HG02763 (cell line): ENCODE measurements at regions not wholly inside any gene's neighbourhood (a gene's known extent, or its start where the extent isn't known, plus 50 kb on each side); places are given as distances from the start of the nearest gene placed in this dataset.
"Not testable (repeated sequence)": the region's sequence is repeated elsewhere in the genome, so short reads cannot be mapped to it uniquely, and the experiment has no call there.

Experiments
- ATAC-seq: cut with Tn5 transposase; IDR thresholded peaks from one replicate; pipeline ENCODE4 v1.9.1; 2021; ENCODE audit warnings: mild to moderate bottlenecking, moderate library complexity; ENCODE audit not compliant: unreplicated experiment

DNA sequence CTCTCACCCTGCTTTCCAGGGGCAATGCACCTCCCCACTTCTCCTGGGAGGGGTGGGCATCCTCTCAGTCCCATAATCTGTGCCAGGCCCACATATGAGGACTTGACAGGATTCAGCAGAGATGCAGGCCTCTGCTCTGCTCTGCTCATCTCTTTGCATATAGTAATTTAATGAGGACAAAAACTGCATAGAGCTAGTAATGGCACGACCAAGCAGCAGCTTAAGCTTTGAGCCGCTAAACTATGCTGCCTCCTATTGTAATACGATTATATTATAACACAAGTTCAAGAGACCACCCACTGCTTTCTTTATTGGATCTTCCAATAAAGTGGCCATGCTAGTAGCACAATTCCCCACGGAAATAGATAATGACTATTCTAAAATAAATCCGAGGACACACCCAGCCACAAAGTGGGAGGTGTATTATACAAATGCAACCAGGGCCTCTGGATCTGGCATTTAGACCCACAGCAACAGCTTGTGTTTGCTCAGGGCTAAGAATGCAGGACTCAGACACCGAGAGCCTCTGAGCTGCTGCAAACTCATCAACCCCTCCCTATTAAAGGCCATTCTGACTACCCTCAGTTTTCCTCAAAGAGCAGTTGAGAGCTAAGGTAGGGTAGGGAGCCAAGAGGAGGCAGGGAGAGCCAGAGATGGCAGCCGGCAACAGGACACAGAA is 93.6 kb upstream of the PLGLB2 start:
- not testable (repeated sequence) for ATAC-seq

- not testable (repeated sequence) for ATAC-seq
Measured at GRCh38 chr2:87657915-87658314, 90.0 kb upstream of the PLGLB2 start.

DNA sequence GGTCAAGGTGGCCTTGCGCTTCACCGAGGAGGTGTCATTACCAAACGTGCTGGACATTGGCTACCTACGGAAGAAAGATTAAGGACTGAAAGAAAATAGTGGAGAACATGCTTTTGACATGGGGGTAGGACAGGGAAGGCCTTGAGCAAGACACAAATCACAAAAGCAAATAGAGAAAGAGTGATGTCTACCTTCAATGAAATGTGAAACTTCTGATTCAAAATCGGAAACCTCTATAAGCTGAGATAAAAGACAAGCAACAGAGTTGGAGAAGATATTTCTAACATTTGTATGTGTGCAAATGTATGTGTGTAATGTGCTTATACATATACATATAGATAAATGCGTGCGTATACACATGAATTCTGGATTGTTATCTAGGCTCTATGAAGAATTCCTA is 89.5 kb upstream of the PLGLB2 start:
- not testable (repeated sequence) for ATAC-seq

DNA sequence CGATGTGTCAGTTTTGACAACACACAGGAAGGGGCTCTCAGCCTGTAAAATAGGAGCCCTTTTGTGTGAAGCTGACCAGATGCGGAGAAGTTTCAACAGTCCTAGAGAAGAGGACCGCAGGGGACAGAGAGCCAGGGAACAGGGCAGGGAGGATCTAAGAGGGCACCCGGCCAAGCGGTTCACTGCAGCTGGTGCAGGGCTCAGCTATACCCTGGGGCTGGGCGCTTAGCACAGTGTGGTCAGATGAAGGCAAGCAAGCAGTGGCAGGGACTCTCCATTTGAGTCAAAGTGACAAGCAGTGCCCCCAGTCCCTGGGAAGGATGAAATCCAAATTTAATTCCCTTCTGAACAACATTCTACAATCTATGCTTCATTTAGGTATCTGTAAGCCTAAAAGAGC is 88.9 kb upstream of the PLGLB2 start:
- ATAC-seq, result not testable (repeated sequence)

DNA sequence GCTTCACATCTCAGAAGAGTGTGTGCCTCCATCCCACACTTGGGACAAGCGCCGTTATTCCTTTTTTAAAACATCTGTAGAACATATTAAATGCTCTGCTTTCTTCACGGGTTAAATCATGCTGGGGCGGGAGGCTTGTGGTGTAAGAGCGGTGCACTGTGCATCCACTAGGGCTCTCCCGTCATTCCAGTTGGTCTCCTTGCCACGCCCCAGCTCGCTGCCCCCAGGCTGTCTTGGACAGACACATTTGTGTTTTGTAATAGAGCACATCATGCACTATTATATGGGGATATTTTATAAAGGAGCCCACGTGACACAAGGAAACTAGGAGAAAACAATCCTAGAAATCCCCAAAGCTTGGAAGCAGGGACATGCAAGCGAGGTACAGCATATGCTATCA is 87.7 kb upstream of the PLGLB2 start:
- ATAC-seq, result not testable (repeated sequence)

- not testable (repeated sequence) for ATAC-seq
Measured at GRCh38 chr2:87662316-87663290, 85.3 kb upstream of the PLGLB2 start.

DNA sequence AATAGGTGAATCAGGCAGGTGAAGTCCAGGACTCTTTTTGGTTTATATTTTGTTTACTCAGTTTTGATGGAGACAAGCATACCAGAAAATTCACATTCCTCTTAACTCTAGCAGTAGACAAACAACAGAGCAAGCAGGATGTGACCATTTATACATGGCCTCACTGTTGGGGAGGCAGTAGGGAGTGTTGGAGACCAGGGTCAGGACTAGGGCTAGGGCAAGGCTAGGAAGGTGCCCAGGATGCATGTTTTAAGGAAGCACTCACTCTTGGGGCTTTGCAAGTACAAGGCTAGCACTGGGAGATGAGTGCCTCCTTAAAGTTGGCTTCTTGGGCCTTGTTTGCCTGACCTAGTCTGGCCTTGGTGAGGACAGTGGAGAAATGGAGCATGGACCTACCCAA is 84.5 kb upstream of the PLGLB2 start:
- not testable (repeated sequence) for ATAC-seq

GRCh38 chr2:87667027-87667426 is 80.9 kb upstream of the PLGLB2 start:
- not testable (repeated sequence) for ATAC-seq

GRCh38 chr2:87668361-87668760 is 79.5 kb upstream of the PLGLB2 start:
- not testable (repeated sequence) for ATAC-seq

DNA sequence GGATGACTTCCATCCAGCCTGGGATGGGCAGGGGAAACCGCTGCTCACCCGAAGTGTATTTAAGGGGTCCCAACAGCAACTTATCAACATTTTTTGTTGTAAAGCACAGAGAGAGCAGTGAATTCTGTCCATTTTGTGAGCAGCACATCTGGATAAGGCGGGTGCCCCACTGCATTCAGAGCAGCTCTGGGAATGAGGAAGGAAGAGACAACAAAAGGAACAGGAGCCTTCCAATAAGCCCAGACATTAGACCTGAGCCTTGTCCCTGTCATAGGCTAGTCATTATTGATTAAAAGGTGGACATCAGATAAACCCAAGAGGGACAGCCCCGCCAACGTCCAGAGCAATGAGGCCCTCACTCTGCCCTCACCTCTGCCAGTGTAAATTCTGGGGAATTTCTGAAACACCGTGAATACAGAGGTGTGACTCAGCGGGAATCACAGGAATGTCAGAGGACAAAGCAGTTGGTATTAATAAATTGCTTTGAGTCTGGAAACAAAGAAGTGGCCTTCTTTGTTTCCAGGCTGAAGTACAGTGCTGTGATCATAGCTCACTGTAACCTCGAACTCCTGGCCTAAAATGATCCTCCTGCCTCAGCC is 78.2 kb upstream of the PLGLB2 start:
- ATAC-seq, result not testable (repeated sequence)

DNA sequence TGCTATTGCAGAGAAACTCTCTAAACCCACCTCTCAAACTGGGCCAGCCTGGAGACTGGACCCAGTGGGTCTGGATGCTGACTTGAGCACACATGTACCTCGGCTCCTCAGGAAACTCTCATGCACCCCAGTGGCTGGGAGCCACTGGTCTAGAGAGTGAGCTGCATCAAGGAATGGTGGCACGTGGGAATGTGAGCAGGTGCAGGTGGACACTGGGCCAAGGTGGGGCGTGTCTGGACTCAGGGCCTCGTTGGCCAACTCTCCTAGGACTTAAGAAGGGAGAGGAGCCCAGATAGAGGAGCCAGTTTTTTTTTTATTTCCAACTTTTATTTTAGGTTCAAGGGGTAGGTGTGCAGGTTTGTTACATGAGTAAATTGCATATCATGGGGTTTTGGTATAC is 75.5 kb upstream of the PLGLB2 start:
- ATAC-seq, result not testable (repeated sequence)

- not testable (repeated sequence) for ATAC-seq
Measured at GRCh38 chr2:87674729-87675128, 73.2 kb upstream of the PLGLB2 start.

- not testable (repeated sequence) for ATAC-seq
Measured at GRCh38 chr2:87675487-87675886, 72.4 kb upstream of the PLGLB2 start.

DNA sequence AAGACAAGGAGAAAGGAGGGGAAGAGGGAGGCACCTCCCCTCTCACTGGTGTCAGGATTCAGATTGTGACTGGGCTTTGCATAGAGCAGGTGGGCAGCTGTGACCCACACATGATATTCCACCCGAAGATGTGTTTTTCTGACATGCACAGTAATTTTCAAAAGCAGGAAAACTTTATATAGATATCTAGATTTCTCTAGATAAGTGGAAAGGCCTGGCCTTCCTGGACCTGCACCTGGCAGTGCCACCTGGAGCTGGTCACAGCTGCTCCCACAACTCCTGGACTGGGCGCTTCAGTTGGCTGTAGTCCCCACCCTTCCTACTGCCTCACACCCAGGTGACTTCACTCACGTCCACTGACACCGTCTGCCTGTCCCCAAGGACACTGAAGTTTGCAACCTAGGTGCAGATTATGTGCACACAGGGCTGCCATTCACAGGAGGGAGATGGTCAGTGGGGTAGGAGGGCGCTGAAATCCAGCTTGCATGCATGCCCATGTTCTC is 70.4 kb upstream of the PLGLB2 start:
- not testable (repeated sequence) for ATAC-seq

DNA sequence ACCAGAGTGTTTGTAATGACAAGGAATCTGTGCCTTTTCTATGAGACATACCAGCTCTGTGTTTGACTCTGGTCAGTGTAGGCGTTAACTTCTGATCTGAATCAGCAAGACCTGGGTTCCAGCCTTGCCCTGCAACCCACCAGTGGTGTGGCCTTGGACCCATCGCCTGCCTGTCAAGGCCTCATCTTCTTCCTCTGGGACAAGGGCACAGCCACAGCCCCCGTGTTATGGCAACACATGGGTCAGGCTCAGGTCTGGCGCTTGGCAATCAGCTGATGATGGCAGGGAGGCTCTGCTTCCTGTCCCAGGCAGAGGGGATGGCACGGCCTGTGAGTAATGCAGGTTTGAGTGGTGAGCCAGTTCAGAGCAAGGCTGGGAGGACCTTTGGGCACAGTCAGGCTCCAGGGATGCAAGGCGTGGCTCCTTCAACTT is 69.1 kb upstream of the PLGLB2 start:
- ATAC-seq, result not testable (repeated sequence)

DNA sequence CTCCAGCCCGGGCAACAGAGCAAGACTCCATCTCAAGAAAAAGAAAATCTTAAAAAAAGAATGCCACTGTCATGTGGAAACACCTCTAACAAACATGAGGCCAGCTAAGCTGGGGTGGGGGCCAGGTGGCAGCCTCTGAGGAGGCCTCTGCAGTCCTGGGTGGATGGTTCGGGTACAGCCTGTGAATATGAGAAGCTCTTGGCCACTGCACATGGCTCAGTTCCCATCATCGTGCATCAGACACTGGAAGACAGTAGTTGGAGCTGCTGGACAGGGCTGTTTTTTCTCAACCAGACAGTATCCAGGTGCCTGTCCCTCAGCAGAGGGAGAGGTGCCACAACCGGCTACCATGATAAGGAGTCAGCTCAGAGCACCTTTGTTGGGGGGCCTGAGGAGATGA is 67.9 kb upstream of the PLGLB2 start:
- ATAC-seq, result not testable (repeated sequence)

- ATAC-seq, result not testable (repeated sequence)
Measured at GRCh38 chr2:87680691-87681090, 67.2 kb upstream of the PLGLB2 start.

DNA sequence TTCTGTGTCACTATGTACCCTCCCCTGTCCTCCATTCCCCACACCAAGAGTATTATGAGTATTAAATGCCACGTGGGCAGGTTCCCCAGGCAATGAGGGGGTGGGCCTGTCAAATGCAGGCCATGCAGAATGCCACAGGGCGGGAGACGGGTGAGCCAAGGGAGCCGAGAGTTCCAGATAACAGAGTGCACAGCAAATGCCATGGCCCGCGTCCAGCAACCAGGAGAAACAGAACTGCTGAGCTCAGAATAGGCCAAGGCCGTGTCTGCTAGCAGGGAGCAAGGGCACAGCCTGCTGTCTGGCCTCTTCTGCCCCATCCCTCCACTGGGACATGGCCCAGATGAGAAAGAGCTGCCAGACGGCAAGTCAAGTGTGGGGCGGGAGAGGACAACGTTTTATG is 64.4 kb upstream of the PLGLB2 start:
- ATAC-seq, result not testable (repeated sequence)

DNA sequence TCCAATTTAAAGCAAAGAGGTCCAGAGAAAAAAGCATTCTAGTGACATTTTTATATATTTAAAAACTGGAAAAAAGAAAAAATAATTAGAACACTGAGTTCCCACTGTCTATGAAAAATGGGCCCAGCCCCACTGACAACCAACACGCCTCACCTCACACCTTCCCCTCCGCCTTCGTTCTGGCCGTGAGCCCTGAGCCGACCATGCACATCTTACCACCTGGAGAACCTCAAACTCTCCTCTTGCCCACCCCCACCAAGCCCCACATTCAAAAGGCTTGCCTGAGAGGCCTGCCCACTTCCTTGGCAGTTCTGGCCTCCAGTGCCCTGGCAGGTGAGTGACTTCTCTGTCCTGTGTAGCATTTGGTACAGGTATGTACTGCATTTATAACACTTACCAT is 63.9 kb upstream of the PLGLB2 start:
- not testable (repeated sequence) for ATAC-seq

GRCh38 chr2:87685558-87685957 is 62.3 kb upstream of the PLGLB2 start:
- not testable (repeated sequence) for ATAC-seq
